ENCODE measurements at regions not wholly inside any gene's neighbourhood (a gene's known extent, or its start where the extent isn't known, plus 50 kb on each side); places are given as distances from the start of the nearest gene placed in this dataset.

- H3K36me3 ChIP-seq = no peaks in the 10 kb centered on the region
- TF ChIP-seq POLR2AphosphoS5 (IDR thresholded peaks at IDR 0.05) = no peak
- no peak overlapping the region for H3K27ac ChIP-seq
- no peak overlapping the region for H3K4me3 ChIP-seq
- intact Hi-C loops (cut with DNase I; ENCODE audit: low total_unique reads) = no loop called here
- DNase-seq = no peak
- WGBS, 5 donors = 81 to 98% (median 94%) methylated on average over 3 of the region's 3 CpGs
- peaks cover 0 to 3% (median 0%) of the 10 kb centered on the region in 7 donors for H3K27me3 ChIP-seq (replicated peaks in 1 of 7)
- H3K9me3 ChIP-seq = no peaks in the 10 kb centered on the region
- no peaks in the 10 kb centered on the region for H3K4me1 ChIP-seq
These were observed 96.6 kb upstream of the TMEM45B start for GRCh38 chr11:129719037-129719436.

GRCh38 chr11:129720156-129720555 lies 95.5 kb upstream of the TMEM45B start:
- H3K4me3 ChIP-seq = no peak overlapping the region
- intact Hi-C loops (cut with DNase I; ENCODE audit: low total_unique reads) = no loop called here
- no peak for DNase-seq
- no peak overlapping the region for H3K27ac ChIP-seq
- TF ChIP-seq POLR2AphosphoS5 (IDR thresholded peaks at IDR 0.05) (no peak), POLR2A (IDR thresholded peaks at IDR 0.05) (no peak), CTCF (IDR thresholded peaks at IDR 0.05 in 8 of 11, conservative IDR thresholded peaks at IDR 0.05 in 3 of 11) (no peak)
- 74 to 87% (median 79%) methylated on average over 3 to 4 of the region's 4 CpGs for WGBS, 5 donors
- no peaks in the 10 kb centered on the region for H3K9me3 ChIP-seq
- no peaks in the 10 kb centered on the region for H3K36me3 ChIP-seq
- H3K4me1 ChIP-seq = no peaks in the 10 kb centered on the region
- peaks cover 0 to 3% (median 0%) of the 10 kb centered on the region in 7 donors for H3K27me3 ChIP-seq (replicated peaks in 1 of 7)

- 79 to 90% (median 84%) methylated on average over 11 of the region's 11 CpGs for WGBS, 5 donors
- Histone ChIP-seq H3K27me3 (replicated peaks in 1 of 7) (peaks cover 0 to 3% (median 0%) of the 10 kb centered on the region in 7 donors), H3K36me3 (no peaks in the 10 kb centered on the region), H3K9me3 (no peaks in the 10 kb centered on the region), H3K4me3 (no peak overlapping the region), H3K27ac (no peak overlapping the region), H3K4me1 (no peaks in the 10 kb centered on the region)
- TF ChIP-seq CTCF (IDR thresholded peaks at IDR 0.05 in 8 of 11, conservative IDR thresholded peaks at IDR 0.05 in 3 of 11) = no peak
- TF ChIP-seq POLR2AphosphoS5 (IDR thresholded peaks at IDR 0.05) = no peak
- no peak for TF ChIP-seq POLR2A (IDR thresholded peaks at IDR 0.05)
- intact Hi-C loops (cut with DNase I; ENCODE audit: low total_unique reads) = no loop called here
- no peak for DNase-seq
These were observed 94.7 kb upstream of the TMEM45B start for GRCh38 chr11:129720994-129721393.

- DNase-seq = no peak
- no peaks in the 10 kb centered on the region for H3K9me3 ChIP-seq
- WGBS, 5 donors = 71 to 82% (median 76%) methylated on average over 13 of the region's 13 CpGs
- intact Hi-C loops (cut with DNase I; ENCODE audit: low total_unique reads) = no loop called here
- TF ChIP-seq CTCF (IDR thresholded peaks at IDR 0.05 in 8 of 11, conservative IDR thresholded peaks at IDR 0.05 in 3 of 11) = no peak
- TF ChIP-seq POLR2A (IDR thresholded peaks at IDR 0.05) = no peak
- no peak overlapping the region for H3K4me3 ChIP-seq
- no peaks in the 10 kb centered on the region for H3K36me3 ChIP-seq
- no peak overlapping the region for H3K27ac ChIP-seq
- peaks cover 0 to 3% (median 0%) of the 10 kb centered on the region in 7 donors for H3K27me3 ChIP-seq (replicated peaks in 1 of 7)
- H3K4me1 ChIP-seq = no peaks in the 10 kb centered on the region
These were observed 94.0 kb upstream of the TMEM45B start for GRCh38 chr11:129721685-129722084.

GRCh38 chr11:129722529-129722928 lies 93.1 kb upstream of the TMEM45B start:
- H3K4me3 ChIP-seq = no peak overlapping the region
- WGBS, 5 donors = 60 to 80% (median 76%) methylated on average over 6 of the region's 6 CpGs
- intact Hi-C loops (cut with DNase I; ENCODE audit: low total_unique reads) = no loop called here

More at GRCh38 chr11:129722529-129722928, 93.1 kb upstream of the TMEM45B start:
- TF ChIP-seq CTCF (IDR thresholded peaks at IDR 0.05 in 8 of 11, conservative IDR thresholded peaks at IDR 0.05 in 3 of 11) (no peak), POLR2A (IDR thresholded peaks at IDR 0.05) (no peak), POLR2AphosphoS5 (IDR thresholded peaks at IDR 0.05) (no peak)
- Histone ChIP-seq H3K9me3 (no peaks in the 10 kb centered on the region), H3K4me1 (no peaks in the 10 kb centered on the region), H3K36me3 (no peaks in the 10 kb centered on the region), H3K27me3 (replicated peaks in 1 of 7) (peaks cover 0 to 3% (median 0%) of the 10 kb centered on the region in 7 donors), H3K27ac (no peak overlapping the region)
- DNase-seq = no peak

All from spleen (tissue), 11 donors.